Activated CD4-positive, alpha-beta T cell treated with anti-CD3 and anti-CD28 coated beads for 36 hours (primary cell): ENCODE measurements at regions not wholly inside any gene's neighbourhood (a gene's known extent, or its start where the extent isn't known, plus 50 kb on each side); places are given as distances from the start of the nearest gene placed in this dataset.
"Not testable (repeated sequence)": the region's sequence is repeated elsewhere in the genome, so short reads cannot be mapped to it uniquely, and the experiment has no call there.

Experiments
- ATAC-seq: fragments of 200-7000 bp; cut with Tn5 transposase; one replicate; pipeline ENCODE4 v1.10.0; 2021; ENCODE audit warnings: mild to moderate bottlenecking, moderate library complexity
- CTCF ChIA-PET: fragments of 350-600 bp; sonication (Branson Sonifier 250); formaldehyde crosslinking; loops from one replicate; lab custom pipeline; 2021; ENCODE audit warnings: antibody characterized with exemption; lab: Charles Lee
- POLR2A ChIA-PET: fragments of 350-600 bp; sonication (Branson Sonifier 250); formaldehyde crosslinking; loops from one replicate; lab custom pipeline; 2021; ENCODE audit warnings: antibody characterized with exemption, inconsistent platforms; lab: Charles Lee
- DNase-seq: peaks from one replicate; pipeline ENCODE4 v3.0.0-alpha.2; 2020
- H3K27ac Mint-ChIP-seq: one replicate; pipeline ENCODE4 v1.8.0; 2021; ENCODE audit warnings: mixed read lengths
- H3K27me3 Mint-ChIP-seq: one replicate; pipeline ENCODE4 v1.8.0; 2021; ENCODE audit warnings: mixed read lengths
- H3K36me3 Mint-ChIP-seq: one replicate; pipeline ENCODE4 v1.8.0; 2021; ENCODE audit warnings: low read depth, mixed read lengths
- H3K4me1 Mint-ChIP-seq: one replicate; pipeline ENCODE4 v1.8.0; 2021; ENCODE audit warnings: mixed read lengths
- H3K4me3 Mint-ChIP-seq: one replicate; pipeline ENCODE4 v1.8.0; 2021; ENCODE audit warnings: mild to moderate bottlenecking, moderate library complexity, mixed read lengths
- H3K9me3 Mint-ChIP-seq: one replicate; pipeline ENCODE4 v1.8.0; 2021; ENCODE audit warnings: low read depth, mixed read lengths
- intact Hi-C, 2 experiments: fragments of 100-400 bp; cut with DNase I in 1 of 2; cut with micrococcal nuclease in 1 of 2; formaldehyde crosslinking; loops; one replicate each; pipeline versions ENCODE4 v1.14.2 to v1.15.1; 2022 to 2024; cut with DNase I, micrococcal nuclease

GRCh38 chrX:19194285-19195242 is 72.3 kb upstream of the ADGRG2 start:
- CTCF ChIA-PET, result no interaction called here
- no peaks in the 10 kb centered on the region for H3K36me3 Mint-ChIP-seq
- ATAC-seq (no peak), DNase-seq (no peak)
- no peaks in the 10 kb centered on the region for H3K4me1 Mint-ChIP-seq
- no peak overlapping the region for H3K4me3 Mint-ChIP-seq
- no peak overlapping the region for H3K27ac Mint-ChIP-seq
- H3K27me3 Mint-ChIP-seq, result peaks cover 5% of the 10 kb centered on the region
- intact Hi-C loops, result loop anchor here in 1 of 2 experiments (1.0 kb wide), 1 partner anchor 141 kb away; no protein-coding TSS in a partner anchor
- POLR2A ChIA-PET, result no interaction called here
- peaks cover 1% of the 10 kb centered on the region for H3K9me3 Mint-ChIP-seq

GRCh38 chrX:19195243-19195610 is 73.0 kb upstream of the ADGRG2 start:
- Mint-ChIP-seq H3K4me3 (no peak overlapping the region), H3K36me3 (no peaks in the 10 kb centered on the region), H3K4me1 (no peaks in the 10 kb centered on the region), H3K27ac (no peak overlapping the region), H3K27me3 (peaks cover 12% of the 10 kb centered on the region), H3K9me3 (peaks cover 1% of the 10 kb centered on the region)
- DNase-seq (no peak), ATAC-seq (no peak)
- CTCF ChIA-PET, result no interaction called here
- intact Hi-C loops, result no loop called here
- POLR2A ChIA-PET, result no interaction called here

GRCh38 chrX:19198473-19198872 is 76.2 kb upstream of the ADGRG2 start:
- Mint-ChIP-seq H3K36me3 (no peaks in the 10 kb centered on the region), H3K27ac (no peak overlapping the region), H3K4me1 (no peaks in the 10 kb centered on the region), H3K9me3 (no peaks in the 10 kb centered on the region), H3K27me3 (peaks cover 12% of the 10 kb centered on the region), H3K4me3 (no peak overlapping the region)
- intact Hi-C loops, result no loop called here
- POLR2A ChIA-PET, result no interaction called here
- ATAC-seq (no peak), DNase-seq (no peak)
- CTCF ChIA-PET, result no interaction called here

- H3K4me1 Mint-ChIP-seq, result no peaks in the 10 kb centered on the region
Observed at GRCh38 chrX:19202171-19202570, 79.9 kb upstream of the ADGRG2 start.

GRCh38 chrX:19204636-19205035 is 82.4 kb upstream of the ADGRG2 start:
- H3K4me1 Mint-ChIP-seq, result no peaks in the 10 kb centered on the region
- no peak overlapping the region for H3K27ac Mint-ChIP-seq
- peaks cover 6% of the 10 kb centered on the region for H3K27me3 Mint-ChIP-seq
- no peaks in the 10 kb centered on the region for H3K36me3 Mint-ChIP-seq
- CTCF ChIA-PET, result no interaction called here
- DNase-seq (no peak), ATAC-seq (no peak)
- POLR2A ChIA-PET, result no interaction called here
- no peaks in the 10 kb centered on the region for H3K9me3 Mint-ChIP-seq
- H3K4me3 Mint-ChIP-seq, result no peak overlapping the region
- intact Hi-C loops, result no loop called here

More at GRCh38 chrX:19202171-19202570, 79.9 kb upstream of the ADGRG2 start:
- Mint-ChIP-seq H3K27me3 (peaks cover 9% of the 10 kb centered on the region), H3K27ac (no peak overlapping the region), H3K36me3 (no peaks in the 10 kb centered on the region), H3K4me3 (no peak overlapping the region), H3K9me3 (no peaks in the 10 kb centered on the region)
- ChIA-PET CTCF (no interaction called here), POLR2A (no interaction called here)
- ATAC-seq (no peak), DNase-seq (no peak)
- intact Hi-C loops, result no loop called here

- H3K36me3 Mint-ChIP-seq, result no peaks in the 10 kb centered on the region
- intact Hi-C loops, result no loop called here
- no peak for DNase-seq
- CTCF ChIA-PET, result no interaction called here
- POLR2A ChIA-PET, result no interaction called here
- no peaks in the 10 kb centered on the region for H3K4me1 Mint-ChIP-seq
- no peaks in the 10 kb centered on the region for H3K9me3 Mint-ChIP-seq
- peak overlapping the region; percentile 63 for H3K27ac Mint-ChIP-seq
- H3K27me3 Mint-ChIP-seq, result peaks cover 4% of the 10 kb centered on the region
- no peak for ATAC-seq
- H3K4me3 Mint-ChIP-seq, result no peak overlapping the region
Observed at GRCh38 chrX:19212037-19212436, 89.8 kb upstream of the ADGRG2 start.

GRCh38 chrX:19213610-19214152 is 91.4 kb upstream of the ADGRG2 start:
- no peaks in the 10 kb centered on the region for H3K9me3 Mint-ChIP-seq
- no peak overlapping the region for H3K27ac Mint-ChIP-seq
- intact Hi-C loops, result no loop called here
- H3K36me3 Mint-ChIP-seq, result no peaks in the 10 kb centered on the region
- ATAC-seq (no peak), DNase-seq (no peak)
- H3K4me1 Mint-ChIP-seq, result no peaks in the 10 kb centered on the region
- peaks cover 4% of the 10 kb centered on the region for H3K27me3 Mint-ChIP-seq
- H3K4me3 Mint-ChIP-seq, result no peak overlapping the region
- CTCF ChIA-PET, result no interaction called here
- POLR2A ChIA-PET, result no interaction called here

GRCh38 chrX:19214311-19214710 is 92.0 kb upstream of the ADGRG2 start:
- Mint-ChIP-seq H3K4me1 (no peaks in the 10 kb centered on the region), H3K27me3 (peaks cover 4% of the 10 kb centered on the region), H3K36me3 (no peaks in the 10 kb centered on the region), H3K9me3 (no peaks in the 10 kb centered on the region), H3K4me3 (no peak overlapping the region), H3K27ac (no peak overlapping the region)
- POLR2A ChIA-PET, result no interaction called here
- intact Hi-C loops, result no loop called here
- CTCF ChIA-PET, result no interaction called here
- ATAC-seq, result no peak
- no peak for DNase-seq

GRCh38 chrX:19225909-19226308 is 103.6 kb upstream of the ADGRG2 start:
- ATAC-seq (no peak), DNase-seq (peak; percentile 5)
- H3K4me1 Mint-ChIP-seq, result no peaks in the 10 kb centered on the region
- H3K27me3 Mint-ChIP-seq, result peaks cover 3% of the 10 kb centered on the region
- H3K4me3 Mint-ChIP-seq, result no peak overlapping the region
- no peaks in the 10 kb centered on the region for H3K36me3 Mint-ChIP-seq
- intact Hi-C loops, result no loop called here
- H3K27ac Mint-ChIP-seq, result no peak overlapping the region
- no peaks in the 10 kb centered on the region for H3K9me3 Mint-ChIP-seq
- POLR2A ChIA-PET, result no interaction called here
- CTCF ChIA-PET, result no interaction called here

GRCh38 chrX:19229896-19230295 is 107.6 kb upstream of the ADGRG2 start:
- intact Hi-C loops, H3K4me1 Mint-ChIP-seq, H3K9me3 Mint-ChIP-seq, POLR2A ChIA-PET, DNase-seq, H3K27ac Mint-ChIP-seq, H3K27me3 Mint-ChIP-seq, H3K4me3 Mint-ChIP-seq, H3K36me3 Mint-ChIP-seq, ATAC-seq: not testable (repeated sequence)
- CTCF ChIA-PET, result interaction anchor here (0.7 kb wide), 1 partner anchor 54 kb away, joined by 3 read pairs; no protein-coding TSS in a partner anchor

- H3K9me3 Mint-ChIP-seq, result no peaks in the 10 kb centered on the region
- intact Hi-C loops, result no loop called here
- no peaks in the 10 kb centered on the region for H3K27me3 Mint-ChIP-seq
- no peaks in the 10 kb centered on the region for H3K4me1 Mint-ChIP-seq
- no peak overlapping the region for H3K27ac Mint-ChIP-seq
- no peak overlapping the region for H3K4me3 Mint-ChIP-seq
- ATAC-seq (no peak), DNase-seq (no peak)
- ChIA-PET CTCF (no interaction called here), POLR2A (no interaction called here)
- no peaks in the 10 kb centered on the region for H3K36me3 Mint-ChIP-seq
Observed at GRCh38 chrX:19237901-19238300, 105.8 kb upstream of the PDHA1 start.

- H3K27me3 Mint-ChIP-seq, result no peaks in the 10 kb centered on the region
- H3K4me1 Mint-ChIP-seq, result no peaks in the 10 kb centered on the region
- intact Hi-C loops, result no loop called here
- POLR2A ChIA-PET, result no interaction called here
- CTCF ChIA-PET, result no interaction called here
- no peak for DNase-seq
- H3K27ac Mint-ChIP-seq, result no peak overlapping the region
- H3K9me3 Mint-ChIP-seq, result peaks cover 2% of the 10 kb centered on the region
- no peaks in the 10 kb centered on the region for H3K36me3 Mint-ChIP-seq
- ATAC-seq, result no peak
- no peak overlapping the region for H3K4me3 Mint-ChIP-seq
Observed at GRCh38 chrX:19243431-19243830, 100.3 kb upstream of the PDHA1 start.
